Choroid plexus epithelial cell (primary cell): ENCODE measurements at regions not wholly inside any gene's neighbourhood (a gene's known extent, or its start where the extent isn't known, plus 50 kb on each side); places are given as distances from the start of the nearest gene placed in this dataset.
A peak's percentile ranks its signal among the peaks of the same experiment; 100 is the strongest.

Experiments
- DNase-seq: peaks from one replicate; pipeline ENCODE4 v3.0.0-alpha.2; 2010; ENCODE audit warnings: low read depth
- H3K4me3 ChIP-seq: 2 replicates; pipeline ENCODE4 v1.5.1; 2011; ENCODE audit warnings: low read depth, mild to moderate bottlenecking, control low read depth, low read length, moderate library complexity
- TF ChIP-seq, protein P1 (sequence below): conservative IDR thresholded peaks from 2 replicates; pipeline ENCODE4 v1.5.1; 2011; ENCODE audit warnings: low read depth, mild to moderate bottlenecking, control low read depth, inconsistent platforms, low read length, moderate library complexity

DNA sequence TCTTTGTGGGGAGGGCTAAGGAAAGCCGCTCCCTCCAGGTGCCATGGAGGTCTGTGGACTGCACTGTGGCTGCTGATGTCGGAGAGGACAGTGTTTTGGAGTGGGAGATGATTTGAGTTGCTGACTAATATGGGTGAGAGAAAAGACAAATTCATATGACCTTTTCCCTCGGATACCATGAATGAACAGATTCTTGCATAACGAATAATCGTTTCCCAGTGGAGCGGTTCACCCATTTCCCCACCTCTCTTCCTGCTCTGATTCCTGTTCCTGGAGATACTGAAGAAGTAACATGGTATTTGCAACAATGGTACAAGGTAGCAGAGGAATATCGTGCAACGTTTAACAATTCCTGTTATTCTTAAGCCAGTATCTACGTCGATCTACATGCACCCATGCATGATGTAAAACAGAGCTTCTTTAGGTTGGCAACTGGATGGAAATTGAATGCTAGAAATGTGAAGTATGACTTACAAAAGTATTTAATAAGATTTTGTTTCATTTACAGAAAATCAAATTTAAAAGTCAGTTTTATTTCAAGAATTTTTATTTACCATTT is 227.1 kb downstream of the TOMM20 start:
- H3K4me3 ChIP-seq: no peak overlapping the region
- DNase-seq: no peak
- TF ChIP-seq, protein P1, sequence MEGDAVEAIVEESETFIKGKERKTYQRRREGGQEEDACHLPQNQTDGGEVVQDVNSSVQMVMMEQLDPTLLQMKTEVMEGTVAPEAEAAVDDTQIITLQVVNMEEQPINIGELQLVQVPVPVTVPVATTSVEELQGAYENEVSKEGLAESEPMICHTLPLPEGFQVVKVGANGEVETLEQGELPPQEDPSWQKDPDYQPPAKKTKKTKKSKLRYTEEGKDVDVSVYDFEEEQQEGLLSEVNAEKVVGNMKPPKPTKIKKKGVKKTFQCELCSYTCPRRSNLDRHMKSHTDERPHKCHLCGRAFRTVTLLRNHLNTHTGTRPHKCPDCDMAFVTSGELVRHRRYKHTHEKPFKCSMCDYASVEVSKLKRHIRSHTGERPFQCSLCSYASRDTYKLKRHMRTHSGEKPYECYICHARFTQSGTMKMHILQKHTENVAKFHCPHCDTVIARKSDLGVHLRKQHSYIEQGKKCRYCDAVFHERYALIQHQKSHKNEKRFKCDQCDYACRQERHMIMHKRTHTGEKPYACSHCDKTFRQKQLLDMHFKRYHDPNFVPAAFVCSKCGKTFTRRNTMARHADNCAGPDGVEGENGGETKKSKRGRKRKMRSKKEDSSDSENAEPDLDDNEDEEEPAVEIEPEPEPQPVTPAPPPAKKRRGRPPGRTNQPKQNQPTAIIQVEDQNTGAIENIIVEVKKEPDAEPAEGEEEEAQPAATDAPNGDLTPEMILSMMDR: no peak

DNA sequence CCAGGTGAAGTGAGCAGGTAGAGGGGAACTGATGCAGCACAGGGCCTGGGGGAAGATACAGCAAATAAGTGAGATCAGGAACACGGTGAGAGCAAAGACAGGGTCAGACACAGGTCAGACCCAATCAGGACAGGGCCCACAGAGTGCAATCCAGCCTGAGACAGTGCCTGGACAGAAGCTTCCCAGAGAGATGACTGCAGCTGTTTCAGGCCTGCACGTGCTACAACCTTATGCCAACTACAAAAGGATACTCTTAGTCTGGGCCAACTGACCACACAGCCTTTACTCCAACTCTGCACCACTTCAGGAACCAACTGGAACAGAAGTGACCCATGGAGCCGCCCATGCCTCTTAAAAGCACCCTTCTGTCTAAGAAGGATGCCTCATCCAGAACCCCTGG is 228.0 kb downstream of the TOMM20 start:
- H3K4me3 ChIP-seq: no peak overlapping the region
- TF ChIP-seq, protein P1: no peak
- no peak for DNase-seq

DNA sequence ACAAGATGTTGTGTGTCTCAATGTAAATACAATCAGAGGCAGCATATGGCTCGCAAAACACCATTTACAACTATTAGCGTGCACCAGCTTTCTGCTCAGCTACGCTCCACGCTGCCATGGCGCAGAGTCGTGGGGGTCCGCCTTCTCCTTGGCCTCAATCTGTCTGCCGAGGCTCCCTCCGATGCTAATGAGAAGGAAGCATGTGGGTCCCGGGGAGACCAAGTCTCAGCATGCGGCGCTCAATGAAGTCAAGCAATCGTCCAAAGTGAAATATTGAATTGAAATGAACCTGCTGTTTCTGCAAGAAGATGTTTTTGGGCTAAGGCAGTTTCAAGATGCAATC is 228.9 kb downstream of the TOMM20 start:
- DNase-seq: no peak
- TF ChIP-seq, protein P1: no peak
- H3K4me3 ChIP-seq: no peak overlapping the region

DNA sequence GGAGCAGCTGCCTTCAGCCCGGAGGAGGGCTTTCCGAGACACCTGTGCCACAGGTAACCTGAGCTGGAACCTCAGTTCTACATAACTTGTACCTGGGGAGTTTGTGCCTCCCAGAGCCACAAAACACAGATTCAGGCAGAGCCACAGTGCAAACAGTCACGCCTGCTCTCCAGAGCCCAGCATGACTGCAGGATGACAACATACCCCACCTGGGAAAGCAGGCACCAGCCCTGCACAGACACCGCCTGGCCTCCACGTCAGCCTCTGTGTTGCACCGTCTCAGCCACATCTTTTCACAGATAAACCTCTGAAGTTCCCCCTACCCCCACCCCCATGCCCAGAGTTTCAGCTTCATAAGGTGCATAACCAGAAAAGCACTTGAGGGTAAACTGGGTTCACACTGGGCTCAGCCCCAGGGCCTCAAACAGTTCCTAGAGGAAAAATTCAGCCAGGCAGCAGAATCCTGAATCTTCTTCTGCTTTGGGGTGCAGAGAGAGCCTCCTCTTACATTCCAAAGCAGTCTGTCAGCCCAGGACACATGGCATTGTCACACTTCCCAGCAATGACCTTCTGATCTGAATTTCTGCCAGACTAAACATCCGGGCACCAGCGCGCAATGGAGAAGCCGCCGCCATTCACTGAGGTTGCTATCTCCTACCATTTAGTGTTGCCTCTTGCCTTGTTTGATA is 229.5 kb downstream of the TOMM20 start:
- TF ChIP-seq, protein P1: no peak

DNA sequence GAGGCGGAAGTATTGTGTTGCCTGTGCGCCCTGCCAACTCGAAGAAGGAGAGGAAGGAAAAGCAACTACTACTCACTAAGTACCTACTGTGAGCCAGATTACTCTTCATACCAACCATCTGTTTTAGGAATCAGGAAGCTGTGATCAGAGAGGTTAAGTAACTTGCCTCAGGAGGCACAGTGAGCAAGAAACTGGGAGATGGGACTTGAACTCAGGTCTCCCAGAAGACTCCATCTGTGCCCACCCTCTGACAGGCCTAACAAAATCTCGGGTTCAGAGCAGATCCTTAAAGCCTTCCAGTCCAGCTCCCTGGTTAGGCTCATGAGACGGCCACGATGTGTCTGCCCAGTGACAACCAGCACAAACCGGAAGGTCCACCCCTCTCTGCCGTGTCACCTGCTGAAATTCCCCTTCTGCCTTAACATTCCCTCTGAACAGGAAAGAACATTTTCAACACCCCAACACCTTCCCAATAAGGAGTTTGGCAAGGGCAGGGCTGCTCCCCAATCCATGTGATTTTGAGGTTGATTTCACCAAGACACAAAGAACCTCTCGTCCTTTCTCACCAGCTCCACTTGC is 230.1 kb downstream of the TOMM20 start:
- DNase-seq: no peak
- no peak overlapping the region for H3K4me3 ChIP-seq
- TF ChIP-seq, protein P1: no peak

More for the DNA sequence above, 229.5 kb downstream of the TOMM20 start:
- peak; percentile 44 for DNase-seq
- H3K4me3 ChIP-seq: no peak overlapping the region

DNA sequence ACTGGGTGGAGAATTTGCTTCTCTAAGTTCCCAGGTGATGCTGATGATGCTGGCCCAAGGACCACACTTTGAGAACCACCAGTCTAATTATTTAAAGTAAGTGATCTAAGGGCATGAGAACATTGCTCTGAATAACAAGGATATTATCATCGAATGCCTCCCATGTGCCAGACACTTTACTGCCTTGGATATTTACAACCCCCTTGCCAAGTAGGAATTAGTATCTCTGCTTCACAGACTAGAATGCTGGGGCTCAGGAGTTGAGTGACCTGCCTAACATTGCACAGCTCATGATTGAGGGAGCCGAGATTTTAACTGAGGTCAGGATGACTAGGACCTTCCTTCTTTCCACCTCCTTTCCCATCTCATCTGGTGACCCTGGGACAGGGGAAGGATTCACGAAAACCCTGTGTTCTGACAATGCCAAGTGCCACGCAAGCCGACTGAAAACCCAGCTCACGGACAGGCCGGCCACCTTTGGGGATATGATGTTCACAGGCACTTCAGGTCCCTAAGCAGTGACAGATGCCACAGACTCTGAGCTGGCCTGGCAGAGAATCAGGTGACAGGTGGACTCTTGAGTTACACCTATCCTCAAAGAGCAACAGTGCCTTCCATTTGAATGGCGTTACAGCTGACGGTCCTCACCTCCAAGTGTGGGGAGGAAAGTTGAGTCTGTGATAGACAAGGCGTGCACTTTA is 230.7 kb downstream of the TOMM20 start:
- TF ChIP-seq, protein P1: no peak
- no peak for DNase-seq
- no peak overlapping the region for H3K4me3 ChIP-seq

DNA sequence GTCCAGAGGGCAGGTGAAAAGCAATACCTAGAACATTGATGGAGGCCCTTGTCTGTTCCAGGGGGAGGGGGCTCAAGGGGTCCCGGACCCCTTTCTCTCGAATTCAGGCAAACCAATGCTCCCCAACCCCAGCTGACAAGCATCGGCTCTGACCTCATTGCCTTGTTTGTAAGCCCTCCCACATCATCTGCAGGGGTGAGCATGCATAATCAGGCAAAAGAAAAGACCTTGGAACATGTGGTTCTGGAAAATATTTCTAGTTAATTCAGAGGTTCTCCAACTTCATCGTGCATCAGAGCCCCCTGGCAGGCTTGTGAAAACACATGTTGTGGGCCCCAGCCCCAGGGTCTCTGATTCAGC is 231.3 kb downstream of the TOMM20 start:
- TF ChIP-seq, protein P1: no peak
- no peak overlapping the region for H3K4me3 ChIP-seq
- no peak for DNase-seq
